ENCODE measurements at regions not wholly inside any gene's neighbourhood (a gene's known extent, or its start where the extent isn't known, plus 50 kb on each side); places are given as distances from the start of the nearest gene placed in this dataset.

GRCh38 chr7:81648716-81649115 is 121.1 kb downstream of the HGF start:
- DNase-seq = peak; percentile 64

- DNase-seq = no peak
These were observed 124.4 kb downstream of the HGF start for GRCh38 chr7:81645435-81645834.

- DNase-seq = no peak
These were observed 128.0 kb downstream of the HGF start for GRCh38 chr7:81641873-81642272.

GRCh38 chr7:81638198-81638597 is 131.6 kb downstream of the HGF start:
- peak; percentile 89 for DNase-seq

GRCh38 chr7:81637534-81637933 is 132.3 kb downstream of the HGF start:
- no peak for DNase-seq

GRCh38 chr7:81632418-81632817 is 137.4 kb downstream of the HGF start:
- peak; percentile 61 for DNase-seq

GRCh38 chr7:81630600-81630999 is 139.2 kb downstream of the HGF start:
- DNase-seq = no peak

GRCh38 chr7:81629702-81630101 is 140.1 kb downstream of the HGF start:
- no peak for DNase-seq

GRCh38 chr7:81628951-81629350 is 140.9 kb downstream of the HGF start:
- no peak for DNase-seq

GRCh38 chr7:81627536-81628287 is 142.1 kb downstream of the HGF start:
- peak; percentile 68 for DNase-seq

GRCh38 chr7:81626008-81626407 is 143.8 kb downstream of the HGF start:
- DNase-seq = no peak

GRCh38 chr7:81624650-81625631 is 144.9 kb downstream of the HGF start:
- peak; percentile 62 for DNase-seq

GRCh38 chr7:81624021-81624592 is 145.7 kb downstream of the HGF start:
- DNase-seq = no peak

- DNase-seq = no peak
These were observed 146.5 kb downstream of the HGF start for GRCh38 chr7:81623251-81623855.

GRCh38 chr7:81621893-81622292 is 148.0 kb downstream of the HGF start:
- DNase-seq = no peak

GRCh38 chr7:81618396-81619014 is 151.3 kb downstream of the HGF start:
- peak; percentile 89 for DNase-seq

- DNase-seq = peak; percentile 54
These were observed 152.9 kb downstream of the HGF start for GRCh38 chr7:81616951-81617350.

GRCh38 chr7:81611805-81612204 is 158.0 kb downstream of the HGF start:
- DNase-seq = no peak

- no peak for DNase-seq
These were observed 158.8 kb downstream of the HGF start for GRCh38 chr7:81611040-81611439.

- no peak for DNase-seq
These were observed 161.0 kb downstream of the HGF start for GRCh38 chr7:81608748-81609382.

- no peak for DNase-seq
These were observed 161.9 kb downstream of the HGF start for GRCh38 chr7:81607987-81608386.

Measured in fibroblast of upper back skin (primary cell).